SU-DHL-6 (cell line): ENCODE measurements at regions not wholly inside any gene's neighbourhood (a gene's known extent, or its start where the extent isn't known, plus 50 kb on each side); places are given as distances from the start of the nearest gene placed in this dataset.

Source experiments
- H2AFZ ChIP-seq: fragments of 200-600 bp; sonication (generic); 2 replicates; pipeline ENCODE4 v1.6.1; 2014; ENCODE audit warnings: low read depth, mild to moderate bottlenecking, moderate library complexity, mixed read lengths, antibody characterized with exemption, low read length; ENCODE audit not compliant: severe bottlenecking
- H3F3A ChIP-seq: fragments of 200-600 bp; shearing (Covaris generic); 2 replicates; pipeline ENCODE4 v1.6.0; 2016; ENCODE audit warnings: antibody characterized with exemption, mild to moderate bottlenecking; ENCODE audit not compliant: insufficient read depth
- H3K27ac ChIP-seq: fragments of 200-600 bp; sonication (generic); 2 replicates; pipeline ENCODE4 v1.5.1; 2016; ENCODE audit warnings: low read depth, mild to moderate bottlenecking, low read length, moderate library complexity, mixed read lengths
- H3K27me3 ChIP-seq: fragments of 200-600 bp; sonication (generic), shearing (Covaris generic); 2 replicates; pipeline ENCODE4 v1.6.0; 2014; ENCODE audit warnings: mild to moderate bottlenecking, low read length
- H3K36me3 ChIP-seq: fragments of 200-600 bp; sonication (generic); 2 replicates; pipeline ENCODE4 v1.6.1; 2014; ENCODE audit warnings: mild to moderate bottlenecking, low read length, mixed read lengths
- H3K4me2 ChIP-seq: fragments of 300-600, 200-600 bp; shearing (Covaris generic), sonication (generic); 2 replicates; pipeline ENCODE4 v1.6.0; 2014; ENCODE audit warnings: low read length, low read depth, mild to moderate bottlenecking; ENCODE audit not compliant: poor library complexity, severe bottlenecking
- H3K4me3 ChIP-seq: fragments of 200-600 bp; sonication (generic); 2 replicates; pipeline ENCODE4 v1.5.1; 2014; ENCODE audit warnings: antibody characterized with exemption, low read length, mild to moderate bottlenecking, mixed read lengths; ENCODE audit not compliant: insufficient read depth, poor library complexity, severe bottlenecking
- H3K79me2 ChIP-seq: fragments of 200-600 bp; sonication (generic); 2 replicates; pipeline ENCODE4 v1.6.1; 2014; ENCODE audit warnings: mild to moderate bottlenecking, low read length, moderate library complexity; ENCODE audit not compliant: insufficient read depth
- H3K9ac ChIP-seq: fragments of 200-600 bp; sonication (generic); 2 replicates; pipeline ENCODE4 v1.7.0; 2014; ENCODE audit warnings: mild to moderate bottlenecking, low read length
- H3K9me2 ChIP-seq: fragments of 200-600 bp; sonication (generic); replicated peaks from 2 replicates; pipeline ENCODE4 v1.6.1; 2014; ENCODE audit warnings: low read length; ENCODE audit not compliant: insufficient read depth
- H3K9me3 ChIP-seq: fragments of 200-600 bp; sonication (generic); 2 replicates; pipeline ENCODE4 v1.6.1; 2014; ENCODE audit warnings: low read length, mixed read lengths; ENCODE audit not compliant: insufficient read depth
- H4K20me1 ChIP-seq: fragments of 200-600 bp; sonication (generic); 2 replicates; pipeline ENCODE4 v1.6.1; 2014; ENCODE audit warnings: low read depth, mild to moderate bottlenecking, antibody characterized with exemption, low read length, moderate library complexity, mixed read lengths
- EZH2phosphoT487 ChIP-seq: fragments of 200-600 bp; sonication (generic), shearing (Covaris generic); conservative IDR thresholded peaks from 2 replicates; pipeline ENCODE4 v1.6.1; 2018; ENCODE audit warnings: mild to moderate bottlenecking, antibody characterized with exemption, low read length, moderate library complexity, mixed read lengths
- TF ChIP-seq, protein P1 (sequence below): fragments of 200-600 bp; sonication (generic); IDR thresholded peaks from one replicate; pipeline ENCODE4 v1.5.1; 2017; ENCODE audit warnings: antibody characterized with exemption, mild to moderate bottlenecking, low read length, moderate library complexity; ENCODE audit not compliant: insufficient read depth, poor library complexity, severe bottlenecking

DNA sequence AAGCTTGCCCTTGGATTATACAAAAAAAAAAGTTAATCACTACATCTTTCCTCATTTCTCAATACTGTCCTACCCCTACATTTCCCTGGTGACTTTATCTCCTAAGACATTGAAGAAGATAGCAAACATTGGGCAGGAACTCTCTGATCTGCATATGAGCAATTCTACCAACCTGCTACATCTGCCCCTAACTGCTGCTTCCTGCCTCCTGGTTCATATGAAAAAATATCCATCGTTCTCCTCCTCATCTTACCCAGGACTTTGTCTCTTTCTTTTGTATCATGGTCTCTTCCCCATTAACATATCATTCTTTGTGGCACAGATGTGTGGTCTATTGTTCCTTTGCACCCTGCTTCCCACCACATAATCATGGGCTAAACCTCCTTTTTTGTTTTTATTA, 139.7 kb upstream of the PCGF5 start:
- TF ChIP-seq, protein P1, sequence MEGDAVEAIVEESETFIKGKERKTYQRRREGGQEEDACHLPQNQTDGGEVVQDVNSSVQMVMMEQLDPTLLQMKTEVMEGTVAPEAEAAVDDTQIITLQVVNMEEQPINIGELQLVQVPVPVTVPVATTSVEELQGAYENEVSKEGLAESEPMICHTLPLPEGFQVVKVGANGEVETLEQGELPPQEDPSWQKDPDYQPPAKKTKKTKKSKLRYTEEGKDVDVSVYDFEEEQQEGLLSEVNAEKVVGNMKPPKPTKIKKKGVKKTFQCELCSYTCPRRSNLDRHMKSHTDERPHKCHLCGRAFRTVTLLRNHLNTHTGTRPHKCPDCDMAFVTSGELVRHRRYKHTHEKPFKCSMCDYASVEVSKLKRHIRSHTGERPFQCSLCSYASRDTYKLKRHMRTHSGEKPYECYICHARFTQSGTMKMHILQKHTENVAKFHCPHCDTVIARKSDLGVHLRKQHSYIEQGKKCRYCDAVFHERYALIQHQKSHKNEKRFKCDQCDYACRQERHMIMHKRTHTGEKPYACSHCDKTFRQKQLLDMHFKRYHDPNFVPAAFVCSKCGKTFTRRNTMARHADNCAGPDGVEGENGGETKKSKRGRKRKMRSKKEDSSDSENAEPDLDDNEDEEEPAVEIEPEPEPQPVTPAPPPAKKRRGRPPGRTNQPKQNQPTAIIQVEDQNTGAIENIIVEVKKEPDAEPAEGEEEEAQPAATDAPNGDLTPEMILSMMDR: no peak
- no peak for TF ChIP-seq EZH2phosphoT487
- Histone ChIP-seq H3K27me3 (no peaks in the 10 kb centered on the region), H3K4me2 (no peak overlapping the region), H3K9me3 (no peaks in the 10 kb centered on the region), H3K9me2 (no peaks in the 10 kb centered on the region), H3K4me3 (no peak overlapping the region), H3K9ac (no peak overlapping the region), H3F3A (no peaks in the 10 kb centered on the region), H3K79me2 (no peaks in the 10 kb centered on the region), H3K36me3 (no peaks in the 10 kb centered on the region), H4K20me1 (no peaks in the 10 kb centered on the region), H2AFZ (no peak overlapping the region), H3K27ac (no peak overlapping the region)

DNA sequence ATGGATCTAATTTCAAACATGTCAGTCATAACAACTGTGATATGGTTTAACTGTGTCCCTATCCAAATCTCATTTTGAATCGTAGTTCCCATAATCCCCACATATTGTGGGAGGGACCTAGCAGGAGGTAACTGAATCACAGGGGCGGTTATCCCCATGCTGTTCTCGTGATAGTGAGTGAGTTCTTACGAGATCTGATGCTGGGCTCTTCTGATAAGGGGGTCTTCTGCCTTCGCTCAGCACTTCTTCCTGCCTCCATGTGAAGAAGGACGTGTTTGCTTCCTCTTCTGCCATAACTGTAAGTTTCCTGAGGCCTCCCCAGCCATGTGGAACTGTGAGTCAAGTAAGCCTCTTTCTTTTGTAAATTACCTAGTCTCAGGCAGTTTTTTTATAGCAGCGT, 138.0 kb upstream of the PCGF5 start:
- TF ChIP-seq, protein P1: no peak
- no peak for TF ChIP-seq EZH2phosphoT487
- Histone ChIP-seq H3K9ac (no peak overlapping the region), H2AFZ (no peak overlapping the region), H3K36me3 (no peaks in the 10 kb centered on the region), H3K79me2 (no peaks in the 10 kb centered on the region), H3K4me2 (no peak overlapping the region), H3K9me3 (no peaks in the 10 kb centered on the region), H3K9me2 (no peaks in the 10 kb centered on the region), H3F3A (no peaks in the 10 kb centered on the region), H4K20me1 (no peaks in the 10 kb centered on the region), H3K27me3 (no peaks in the 10 kb centered on the region), H3K27ac (no peak overlapping the region), H3K4me3 (no peak overlapping the region)

DNA sequence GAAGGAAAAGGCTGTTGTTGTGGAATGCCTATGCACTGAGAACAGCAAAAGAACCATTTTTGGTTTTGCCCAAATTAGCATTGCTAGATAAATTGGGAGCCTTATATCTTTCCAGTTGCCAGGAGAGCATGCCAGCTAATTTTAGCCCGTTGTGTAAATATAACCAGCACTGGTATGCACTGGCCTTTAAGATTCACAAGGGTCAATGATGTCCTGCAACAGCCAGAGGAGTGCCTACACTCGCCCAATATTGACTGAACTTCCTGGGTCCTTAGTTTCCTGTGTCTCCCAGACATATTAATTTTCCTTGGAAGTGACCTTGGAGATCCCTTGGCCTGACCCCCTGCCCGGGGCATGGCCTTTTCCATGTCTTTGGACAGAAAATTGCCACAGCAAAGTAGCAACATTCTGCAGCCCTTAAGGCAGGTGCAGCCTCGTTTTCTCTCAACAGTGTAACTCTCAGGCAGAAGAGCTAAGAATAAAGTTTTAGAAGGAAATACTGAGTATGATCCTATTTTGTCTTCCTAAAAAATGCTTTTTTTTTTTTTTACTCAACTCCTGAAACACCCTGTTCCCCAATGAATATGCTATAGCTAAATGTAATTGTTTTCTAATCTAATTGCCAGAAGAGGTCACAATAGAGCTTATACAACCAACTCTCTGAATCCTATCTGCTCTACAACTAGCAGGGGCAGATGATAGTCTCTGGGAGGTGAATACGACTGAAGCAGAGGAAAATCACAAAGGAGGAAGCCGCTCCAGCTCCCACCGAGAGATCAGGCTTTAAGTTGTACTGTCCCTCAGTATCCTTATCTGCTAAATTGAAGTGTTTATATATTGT, 131.9 kb upstream of the PCGF5 start:
- Histone ChIP-seq H3K79me2 (no peaks in the 10 kb centered on the region), H2AFZ (no peak overlapping the region)
- TF ChIP-seq EZH2phosphoT487: no peak
- TF ChIP-seq, protein P1: no peak

More for the DNA sequence above, 131.9 kb upstream of the PCGF5 start:
- Histone ChIP-seq H3K9me3 (no peaks in the 10 kb centered on the region), H3K9me2 (no peaks in the 10 kb centered on the region), H3K27ac (no peak overlapping the region), H3K27me3 (no peaks in the 10 kb centered on the region), H4K20me1 (no peaks in the 10 kb centered on the region), H3K36me3 (no peaks in the 10 kb centered on the region), H3F3A (no peaks in the 10 kb centered on the region), H3K9ac (no peak overlapping the region), H3K4me2 (no peak overlapping the region), H3K4me3 (no peak overlapping the region)
